ENCODE measurements at regions not wholly inside any gene's neighbourhood (a gene's known extent, or its start where the extent isn't known, plus 50 kb on each side); places are given as distances from the start of the nearest gene placed in this dataset.

- H3K4me3 ChIP-seq, result no peak overlapping the region
- CTCF ChIA-PET, result no interaction called here
- no peak for DNase-seq (ENCODE audit: low read depth in 1 of 2, low spot score in 1 of 2)
- H3K9me3 ChIP-seq, result no peaks in the 10 kb centered on the region
- POLR2A ChIA-PET, result no interaction called here
- ATAC-seq, result no peak
- H3K4me1 ChIP-seq, result no peaks in the 10 kb centered on the region
- FAIRE-seq, result no peak
- no peak overlapping the region for H3K4me2 ChIP-seq
- H3K27ac ChIP-seq, result no peak overlapping the region
- WGBS (ENCODE audit: missing lambda C conversion rate), result 7% methylated on average over 1 of the region's 1 CpG
- TF ChIP-seq HDAC2 (IDR thresholded peaks at IDR 0.05) (no peak), ZSCAN20 (CRISPR knock-in tag; IDR thresholded peaks at IDR 0.05) (no peak), PHF8 (IDR thresholded peaks at IDR 0.05; ENCODE audit: borderline replicate concordance, low read depth) (no peak), ESRRA (IDR thresholded peaks at IDR 0.05; ENCODE audit: borderline replicate concordance, low read length) (no peak)
- TF ChIP-seq, protein P1, sequence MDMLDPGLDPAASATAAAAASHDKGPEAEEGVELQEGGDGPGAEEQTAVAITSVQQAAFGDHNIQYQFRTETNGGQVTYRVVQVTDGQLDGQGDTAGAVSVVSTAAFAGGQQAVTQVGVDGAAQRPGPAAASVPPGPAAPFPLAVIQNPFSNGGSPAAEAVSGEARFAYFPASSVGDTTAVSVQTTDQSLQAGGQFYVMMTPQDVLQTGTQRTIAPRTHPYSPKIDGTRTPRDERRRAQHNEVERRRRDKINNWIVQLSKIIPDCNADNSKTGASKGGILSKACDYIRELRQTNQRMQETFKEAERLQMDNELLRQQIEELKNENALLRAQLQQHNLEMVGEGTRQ (IDR thresholded peaks at IDR 0.05), result no peak
These were observed 113.8 kb upstream of the UXS1 start for GRCh38 chr2:106307860-106308259.

DNA sequence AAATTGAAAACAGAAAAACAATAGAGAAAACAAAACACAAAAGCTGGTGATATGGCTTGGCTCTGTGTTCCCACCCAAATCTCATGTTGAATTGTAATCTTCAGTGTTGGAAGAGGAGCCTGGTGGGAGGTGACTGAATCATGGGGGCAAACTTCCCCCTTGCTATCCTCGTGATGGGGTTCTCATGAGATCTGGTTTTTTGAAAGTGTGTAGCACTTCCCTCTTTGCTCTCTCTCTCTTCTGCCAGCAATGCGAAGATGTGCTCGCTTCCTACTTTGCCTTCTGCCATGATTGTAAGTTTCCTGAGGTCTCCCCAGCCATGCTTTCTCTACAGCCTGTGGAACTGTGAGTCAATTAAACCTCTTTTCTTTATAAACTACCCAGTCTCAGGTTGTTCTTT is 112.3 kb upstream of the UXS1 start:
- WGBS (ENCODE audit: missing lambda C conversion rate), result 61% methylated on average over 3 of the region's 3 CpGs
- DNase-seq (ENCODE audit: low read depth in 1 of 2, low spot score in 1 of 2), result no peak
- CTCF ChIA-PET, result no interaction called here
- no peaks in the 10 kb centered on the region for H3K9me3 ChIP-seq
- POLR2A ChIA-PET, result no interaction called here
- ATAC-seq, result no peak
- no peaks in the 10 kb centered on the region for H3K4me1 ChIP-seq
- FAIRE-seq, result no peak
- no peak overlapping the region for H3K27ac ChIP-seq
- no peak overlapping the region for H3K4me3 ChIP-seq
- no peak for TF ChIP-seq ZNF302 (CRISPR knock-in tag; IDR thresholded peaks at IDR 0.05)
- TF ChIP-seq, protein P2, sequence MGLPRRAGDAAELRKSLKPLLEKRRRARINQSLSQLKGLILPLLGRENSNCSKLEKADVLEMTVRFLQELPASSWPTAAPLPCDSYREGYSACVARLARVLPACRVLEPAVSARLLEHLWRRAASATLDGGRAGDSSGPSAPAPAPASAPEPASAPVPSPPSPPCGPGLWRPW (IDR thresholded peaks at IDR 0.05), result no peak
- TF ChIP-seq, protein P3, sequence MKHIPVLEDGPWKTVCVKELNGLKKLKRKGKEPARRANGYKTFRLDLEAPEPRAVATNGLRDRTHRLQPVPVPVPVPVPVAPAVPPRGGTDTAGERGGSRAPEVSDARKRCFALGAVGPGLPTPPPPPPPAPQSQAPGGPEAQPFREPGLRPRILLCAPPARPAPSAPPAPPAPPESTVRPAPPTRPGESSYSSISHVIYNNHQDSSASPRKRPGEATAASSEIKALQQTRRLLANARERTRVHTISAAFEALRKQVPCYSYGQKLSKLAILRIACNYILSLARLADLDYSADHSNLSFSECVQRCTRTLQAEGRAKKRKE (CRISPR knock-in tag; IDR thresholded peaks at IDR 0.05; ENCODE audit: low read depth), result no peak
- no peak for TF ChIP-seq SREBF2 (IDR thresholded peaks at IDR 0.05)
- no peak for TF ChIP-seq NPAS2 (CRISPR knock-in tag; IDR thresholded peaks at IDR 0.05; ENCODE audit: borderline replicate concordance)
- TF ChIP-seq FOXS1 (CRISPR knock-in tag; IDR thresholded peaks at IDR 0.05), result no peak
- no peak for TF ChIP-seq HOXB5 (CRISPR knock-in tag; IDR thresholded peaks at IDR 0.05)
- no peak for TF ChIP-seq BCL3 (IDR thresholded peaks at IDR 0.05)
- TF ChIP-seq BHLHE40 (IDR thresholded peaks at IDR 0.05; ENCODE audit: low read depth, low read length), result no peak
- no peak for TF ChIP-seq CBX2 (IDR thresholded peaks at IDR 0.05; ENCODE audit: borderline replicate concordance, low read depth)
- no peak for TF ChIP-seq ESRRA (IDR thresholded peaks at IDR 0.05; ENCODE audit: borderline replicate concordance, low read length)
- no peak overlapping the region for H3K4me2 ChIP-seq

DNA sequence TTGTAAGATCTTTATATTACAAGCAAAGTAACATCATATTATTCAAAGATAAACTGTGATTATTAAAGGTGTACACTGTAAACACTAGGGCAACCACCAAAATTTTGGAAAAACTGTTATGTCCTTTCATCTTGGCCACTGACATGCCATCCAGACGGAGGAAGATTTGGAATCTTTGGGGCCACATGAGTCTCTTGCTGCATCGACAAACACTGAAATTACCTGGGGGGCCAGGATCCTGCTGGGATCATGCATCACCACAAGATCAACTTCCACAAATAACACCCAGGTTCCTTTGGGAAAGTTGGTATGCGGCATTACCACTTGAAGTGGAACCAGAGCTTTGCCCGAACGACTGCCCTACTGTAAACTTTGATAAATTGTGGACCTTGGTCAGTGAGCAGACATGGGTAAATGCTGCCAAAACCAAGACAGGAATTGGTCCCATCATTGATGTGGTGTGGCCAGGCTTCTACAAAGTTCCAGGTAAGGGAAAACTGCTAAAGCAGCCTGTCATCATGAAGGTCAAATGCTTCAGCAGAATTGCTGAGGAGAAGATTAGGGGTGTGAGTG is 110.6 kb upstream of the UXS1 start:
- Histone ChIP-seq H3K4me2 (no peak overlapping the region), H3K27ac (no peak overlapping the region), H3K4me3 (no peak overlapping the region), H3K9me3 (no peaks in the 10 kb centered on the region), H3K4me1 (no peaks in the 10 kb centered on the region)
- FAIRE-seq, result no peak
- no peak for ATAC-seq
- TF ChIP-seq CHD2 (IDR thresholded peaks at IDR 0.05; ENCODE audit: low read length, partially characterized antibody), result no peak
- no peak for TF ChIP-seq EHF (CRISPR knock-in tag; IDR thresholded peaks at IDR 0.05)
- no peak for TF ChIP-seq NR3C1 (IDR thresholded peaks at IDR 0.05)
- TF ChIP-seq KDM5A (IDR thresholded peaks at IDR 0.05), result no peak
- WGBS (ENCODE audit: missing lambda C conversion rate), result 34% methylated on average over 5 of the region's 5 CpGs
- DNase-seq (ENCODE audit: low read depth in 1 of 2, low spot score in 1 of 2), result no peak
- ChIA-PET POLR2A (no interaction called here), CTCF (no interaction called here)

DNA sequence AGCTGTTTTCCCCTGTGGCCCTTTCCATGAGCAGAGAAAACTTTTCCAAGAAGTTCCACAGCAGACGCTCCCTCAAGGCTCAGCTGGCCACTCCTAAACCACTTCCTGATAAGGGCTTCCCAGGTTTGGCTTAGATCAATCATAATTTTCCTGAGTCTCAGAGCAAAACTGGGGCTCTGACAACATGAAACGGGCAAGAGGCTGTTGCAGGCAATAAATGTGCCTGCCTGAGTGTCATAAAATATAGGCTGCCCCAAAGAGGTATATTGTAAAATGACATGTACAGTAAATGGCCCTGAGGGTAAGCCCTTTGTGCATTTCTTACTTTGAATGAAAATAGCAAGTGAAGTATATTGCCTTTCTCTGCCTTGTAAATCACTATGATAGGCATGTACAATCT is 105.6 kb upstream of the UXS1 start:
- FAIRE-seq, result no peak
- DNase-seq (ENCODE audit: low read depth in 1 of 2, low spot score in 1 of 2), result no peak
- TF ChIP-seq NR3C1 (IDR thresholded peaks at IDR 0.05) (no peak), MAFK (IDR thresholded peaks at IDR 0.05; ENCODE audit: partially characterized antibody) (no peak), RFX5 (IDR thresholded peaks at IDR 0.05) (no peak), KDM5A (IDR thresholded peaks at IDR 0.05) (no peak), TP53 (CRISPR knock-in tag; IDR thresholded peaks at IDR 0.05) (no peak), NPAS2 (CRISPR knock-in tag; IDR thresholded peaks at IDR 0.05; ENCODE audit: borderline replicate concordance) (no peak), GATA3 (IDR thresholded peaks at IDR 0.05; ENCODE audit: borderline replicate concordance) (no peak)
- TF ChIP-seq, protein P4, sequence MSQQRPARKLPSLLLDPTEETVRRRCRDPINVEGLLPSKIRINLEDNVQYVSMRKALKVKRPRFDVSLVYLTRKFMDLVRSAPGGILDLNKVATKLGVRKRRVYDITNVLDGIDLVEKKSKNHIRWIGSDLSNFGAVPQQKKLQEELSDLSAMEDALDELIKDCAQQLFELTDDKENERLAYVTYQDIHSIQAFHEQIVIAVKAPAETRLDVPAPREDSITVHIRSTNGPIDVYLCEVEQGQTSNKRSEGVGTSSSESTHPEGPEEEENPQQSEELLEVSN (IDR thresholded peaks at IDR 0.05; ENCODE audit: borderline replicate concordance, low read depth), result no peak
- no peaks in the 10 kb centered on the region for H3K4me1 ChIP-seq
- ATAC-seq, result no peak
- no peak overlapping the region for H3K27ac ChIP-seq
- ChIA-PET POLR2A (no interaction called here), CTCF (no interaction called here)
- no peak overlapping the region for H3K4me3 ChIP-seq
- no peaks in the 10 kb centered on the region for H3K9me3 ChIP-seq
- no peak overlapping the region for H3K4me2 ChIP-seq
- 32% methylated on average over 2 of the region's 2 CpGs for WGBS (ENCODE audit: missing lambda C conversion rate)
